Activated naive CD4-positive, alpha-beta T cell treated with anti-CD3 and anti-CD28 coated beads, Interleukin-2, amount 50 U/mL, for 72 hours (primary cell): ENCODE measurements at regions not wholly inside any gene's neighbourhood (a gene's known extent, or its start where the extent isn't known, plus 50 kb on each side); places are given as distances from the start of the nearest gene placed in this dataset.

Experiments used
- ATAC-seq, 2 donors: fragments of 150-1000 bp; cut with Tn5 transposase; 2 replicates each; pipeline ENCODE4 v1.10.0; 2021; ENCODE audit warnings: mild to moderate bottlenecking in 2 of 2, moderate library complexity in 2 of 2
- DNase-seq, 2 donors: peaks; one replicate each; pipeline ENCODE4 v3.0.0; 2021 to 2022; ENCODE audit warnings: low spot score in 2 of 2
- H3K27ac Mint-ChIP-seq, 2 donors: one replicate each; pipeline ENCODE4 v1.8.0; 2022; ENCODE audit warnings: mild to moderate bottlenecking in 2 of 2, mixed read lengths in 2 of 2
- H3K36me3 Mint-ChIP-seq, 2 donors: one replicate each; pipeline ENCODE4 v1.8.0; 2022; ENCODE audit warnings: mixed read lengths in 2 of 2
- H3K9me3 Mint-ChIP-seq, 2 donors: one replicate each; pipeline ENCODE4 v1.8.0; 2022; ENCODE audit warnings: mixed read lengths in 2 of 2

- DNase-seq (no peak), ATAC-seq (no peak)
- no peaks in the 10 kb centered on the region for H3K36me3 Mint-ChIP-seq
- H3K9me3 Mint-ChIP-seq: no peaks in the 10 kb centered on the region
- H3K27ac Mint-ChIP-seq: no peak overlapping the region
Observed at GRCh38 chr13:47678201-47678968, 322.7 kb downstream of the SUCLA2 start.

GRCh38 chr13:47675871-47676270, 325.2 kb downstream of the SUCLA2 start:
- Mint-ChIP-seq H3K9me3 (no peaks in the 10 kb centered on the region), H3K36me3 (no peaks in the 10 kb centered on the region), H3K27ac (no peak overlapping the region)
- no peak for DNase-seq
- ATAC-seq: no peak

- Mint-ChIP-seq H3K9me3 (no peaks in the 10 kb centered on the region), H3K27ac (no peak overlapping the region), H3K36me3 (no peaks in the 10 kb centered on the region)
- DNase-seq: no peak
- ATAC-seq: no peak
Observed at GRCh38 chr13:47673009-47673850, 327.8 kb downstream of the SUCLA2 start.

GRCh38 chr13:47672245-47673008, 328.6 kb downstream of the SUCLA2 start:
- DNase-seq (no peak), ATAC-seq (no peak)
- Mint-ChIP-seq H3K36me3 (no peaks in the 10 kb centered on the region), H3K9me3 (no peaks in the 10 kb centered on the region), H3K27ac (no peak overlapping the region)

- DNase-seq (no peak), ATAC-seq (no peak)
- Mint-ChIP-seq H3K9me3 (no peaks in the 10 kb centered on the region), H3K36me3 (no peaks in the 10 kb centered on the region), H3K27ac (no peak overlapping the region)
Observed at GRCh38 chr13:47671776-47672175, 329.3 kb downstream of the SUCLA2 start.

- Mint-ChIP-seq H3K36me3 (no peaks in the 10 kb centered on the region), H3K27ac (no peak overlapping the region), H3K9me3 (no peaks in the 10 kb centered on the region)
- ATAC-seq: no peak
- DNase-seq: no peak
Observed at GRCh38 chr13:47665043-47665442, 336.0 kb downstream of the SUCLA2 start.

GRCh38 chr13:47661076-47661475, 340.0 kb downstream of the SUCLA2 start:
- Mint-ChIP-seq H3K27ac (no peak overlapping the region), H3K9me3 (peaks cover 0 to 5% of the 10 kb centered on the region in 2 donors), H3K36me3 (peaks cover 0 to 4% of the 10 kb centered on the region in 2 donors)
- ATAC-seq: no peak
- no peak for DNase-seq

- Mint-ChIP-seq H3K27ac (no peak overlapping the region), H3K9me3 (peaks cover 0 to 5% of the 10 kb centered on the region in 2 donors), H3K36me3 (peaks cover 0 to 4% of the 10 kb centered on the region in 2 donors)
- DNase-seq: no peak
- no peak for ATAC-seq
Observed at GRCh38 chr13:47656651-47657050, 344.4 kb downstream of the SUCLA2 start.

GRCh38 chr13:47650209-47650608, 350.9 kb downstream of the SUCLA2 start:
- Mint-ChIP-seq H3K36me3 (no peaks in the 10 kb centered on the region), H3K27ac (no peak overlapping the region), H3K9me3 (no peaks in the 10 kb centered on the region)
- no peak for DNase-seq
- no peak for ATAC-seq

GRCh38 chr13:47647001-47647400, 354.1 kb downstream of the SUCLA2 start:
- ATAC-seq: no peak
- Mint-ChIP-seq H3K36me3 (no peaks in the 10 kb centered on the region), H3K27ac (no peak overlapping the region), H3K9me3 (no peaks in the 10 kb centered on the region)
- DNase-seq: no peak

GRCh38 chr13:47646298-47646697, 354.8 kb downstream of the SUCLA2 start:
- DNase-seq (no peak), ATAC-seq (no peak)
- no peak overlapping the region for H3K27ac Mint-ChIP-seq
- H3K36me3 Mint-ChIP-seq: no peaks in the 10 kb centered on the region
- H3K9me3 Mint-ChIP-seq: no peaks in the 10 kb centered on the region

- Mint-ChIP-seq H3K9me3 (peaks cover 9 to 15% of the 10 kb centered on the region in 2 donors), H3K36me3 (peaks cover 9 to 10% of the 10 kb centered on the region in 2 donors), H3K27ac (no peak overlapping the region)
- no peak for DNase-seq
- ATAC-seq: no peak
Observed at GRCh38 chr13:47639738-47640447, 361.2 kb downstream of the SUCLA2 start.

- no peak overlapping the region for H3K27ac Mint-ChIP-seq
- ATAC-seq (no peak), DNase-seq (no peak)
- H3K36me3 Mint-ChIP-seq: peaks cover 9 to 11% of the 10 kb centered on the region in 2 donors
- peaks cover 14 to 26% of the 10 kb centered on the region in 2 donors for H3K9me3 Mint-ChIP-seq
Observed at GRCh38 chr13:47638627-47639026, 362.4 kb downstream of the SUCLA2 start.

- peaks cover 9 to 15% of the 10 kb centered on the region in 2 donors for H3K36me3 Mint-ChIP-seq
- DNase-seq (no peak), ATAC-seq (no peak)
- H3K27ac Mint-ChIP-seq: no peak overlapping the region
- peaks cover 21 to 35% of the 10 kb centered on the region in 2 donors for H3K9me3 Mint-ChIP-seq
Observed at GRCh38 chr13:47632311-47632710, 368.8 kb downstream of the SUCLA2 start.

GRCh38 chr13:47628666-47629065, 372.4 kb downstream of the SUCLA2 start:
- Mint-ChIP-seq H3K27ac (no peak overlapping the region), H3K9me3 (peaks cover 8 to 13% of the 10 kb centered on the region in 2 donors), H3K36me3 (peaks cover 0 to 4% of the 10 kb centered on the region in 2 donors)
- no peak for DNase-seq
- no peak for ATAC-seq

GRCh38 chr13:47623862-47624261, 377.2 kb downstream of the SUCLA2 start:
- DNase-seq (no peak), ATAC-seq (no peak)
- Mint-ChIP-seq H3K36me3 (no peaks in the 10 kb centered on the region), H3K27ac (no peak overlapping the region), H3K9me3 (no peaks in the 10 kb centered on the region)
